ENCODE measurements at regions not wholly inside any gene's neighbourhood (a gene's known extent, or its start where the extent isn't known, plus 50 kb on each side); places are given as distances from the start of the nearest gene placed in this dataset.

GRCh38 chr10:33102071-33102470 is 144.0 kb upstream of the ITGB1 start:
- CTCF ChIA-PET (ENCODE audit: partially characterized antibody): interaction anchor here (1.0 to 8.7 kb wide), 5 partner anchors 14 to 92 kb away, joined by 3 to 47 read pairs (median 6); no protein-coding TSS in a partner anchor
- Histone ChIP-seq H3K79me1 (ENCODE audit: low read depth, low read length) (no peaks in the 10 kb centered on the region), H3K4me2 (ENCODE audit: insufficient read depth in 1 of 2, low read depth in 2 of 2, low read length in 2 of 2) (no peak overlapping the region), H3K27ac (ENCODE audit: low read depth, low read length) (no peak overlapping the region), H3K4ac (replicated peaks; ENCODE audit: insufficient read length, low read depth, low read length) (no peak overlapping the region), H3K4me3 (ENCODE audit: extremely low read depth in 1 of 4, insufficient read depth in 2 of 4, low read depth in 3 of 4, low read length in 4 of 4) (no peak overlapping the region), H2BK12ac (ENCODE audit: low read depth, low read length) (no peak overlapping the region), H2BK5ac (ENCODE audit: low read depth, low read length) (no peak overlapping the region), H2BK120ac (replicated peaks; ENCODE audit: low read depth, low read length) (no peak overlapping the region), H3K79me2 (ENCODE audit: control insufficient read depth in 1 of 2, insufficient read depth in 2 of 2, low read length in 2 of 2) (no peaks in the 10 kb centered on the region), H2AFZ (ENCODE audit: low read length) (no peak overlapping the region), H3K36me3 (ENCODE audit: control insufficient read depth in 2 of 4, insufficient read depth in 4 of 4, low read length in 3 of 4) (no peaks in the 10 kb centered on the region), H3K9ac (replicated peaks in 1 of 4; ENCODE audit: extremely low read depth in 1 of 4, low read depth in 3 of 4, low read length in 3 of 4) (no peak overlapping the region), H2AK5ac (ENCODE audit: low read depth, low read length) (no peak overlapping the region), H3K9me3 (ENCODE audit: insufficient read depth in 2 of 2, low read depth in 1 of 2, low read length in 1 of 2) (peaks cover 0 to 2% of the 10 kb centered on the region in 2 experiments; a peak in 1 of 4 replicates), H4K8ac (ENCODE audit: extremely low read depth, insufficient read depth, low read length) (no peak overlapping the region), H3K18ac (ENCODE audit: extremely low read depth, low read length) (no peak overlapping the region), H3K23me2 (ENCODE audit: low read depth, low read length) (no peaks in the 10 kb centered on the region), H3K14ac (ENCODE audit: insufficient read length) (no peak overlapping the region), H4K91ac (replicated peaks; ENCODE audit: insufficient read length, low read length) (no peak overlapping the region), H3K4me1 (replicated peaks in 1 of 4; ENCODE audit: control insufficient read depth in 3 of 4, insufficient read depth in 4 of 4, low read length in 3 of 4) (peaks cover 0 to 3% (median 1%) of the 10 kb centered on the region in 4 experiments; a peak in 1 of 7 replicates), H2BK20ac (ENCODE audit: low read length) (no peak overlapping the region), H2BK15ac (ENCODE audit: low read length) (no peak overlapping the region), H4K20me1 (replicated peaks in 1 of 2; ENCODE audit: control insufficient read depth in 1 of 2, insufficient read depth in 2 of 2, low read length in 2 of 2) (no peaks in the 10 kb centered on the region), H4K5ac (ENCODE audit: insufficient read length, low read depth, low read length) (no peak overlapping the region), H3K27me3 (replicated peaks in 1 of 4; ENCODE audit: control insufficient read depth in 3 of 4, extremely low read depth in 1 of 4, insufficient read depth in 3 of 4, low read length in 3 of 4) (no peaks in the 10 kb centered on the region), H3K23ac (ENCODE audit: insufficient read length) (no peak overlapping the region), H3K56ac (replicated peaks; ENCODE audit: insufficient read length, low read depth, low read length) (no peak overlapping the region)
- WGBS, 2 experiments (ENCODE audit: extremely low coverage in 1 of 2, insufficient coverage in 1 of 2, insufficient read length in 1 of 2, insufficient replicate concordance in 2 of 2, low coverage in 1 of 2, low lambda C conversion rate in 2 of 2, missing lambda C conversion rate in 1 of 2): 95% methylated on average over 5 of the region's 5 CpGs; no CpG with 5 or more reads in 1 of the 2 experiments
- TF ChIP-seq BRCA1 (IDR thresholded peaks at IDR 0.05; ENCODE audit: low read depth, low read length): no peak
- no peak for TF ChIP-seq SAP30 (IDR thresholded peaks at IDR 0.05; ENCODE audit: insufficient read depth, insufficient replicate concordance, low read length)
- TF ChIP-seq YY1 (IDR thresholded peaks at IDR 0.05; ENCODE audit: low read depth, low read length): no peak
- no peak for TF ChIP-seq CREB1 (IDR thresholded peaks at IDR 0.05)
- TF ChIP-seq TEAD4 (IDR thresholded peaks at IDR 0.05; ENCODE audit: low read depth, low read length): no peak
- no peak for TF ChIP-seq CBX5 (IDR thresholded peaks at IDR 0.05; ENCODE audit: low read depth, low read length)
- TF ChIP-seq POLR2A (IDR thresholded peaks at IDR 0.05; ENCODE audit: control extremely low read depth in 1 of 2, low read depth in 2 of 2, low read length in 2 of 2): no peak
- no peak for TF ChIP-seq CEBPB (IDR thresholded peaks at IDR 0.05; ENCODE audit: low read depth, low read length)
- TF ChIP-seq KDM1A (IDR thresholded peaks at IDR 0.05; ENCODE audit: borderline replicate concordance, low read length): no peak
- no peak for TF ChIP-seq POU5F1 (IDR thresholded peaks at IDR 0.05; ENCODE audit: low read depth, low read length)
- no peak for TF ChIP-seq MAFK (IDR thresholded peaks at IDR 0.05; ENCODE audit: low read depth, low read length)
- DNase-seq (ENCODE audit: low read depth in 1 of 2, low spot score in 2 of 2) (no peak), FAIRE-seq (no peak)
- POLR2A ChIA-PET (ENCODE audit: partially characterized antibody): no interaction called here

Measured in H1 (cell line).